ENCODE measurements at regions not wholly inside any gene's neighbourhood (a gene's known extent, or its start where the extent isn't known, plus 50 kb on each side); places are given as distances from the start of the nearest gene placed in this dataset.

DNA sequence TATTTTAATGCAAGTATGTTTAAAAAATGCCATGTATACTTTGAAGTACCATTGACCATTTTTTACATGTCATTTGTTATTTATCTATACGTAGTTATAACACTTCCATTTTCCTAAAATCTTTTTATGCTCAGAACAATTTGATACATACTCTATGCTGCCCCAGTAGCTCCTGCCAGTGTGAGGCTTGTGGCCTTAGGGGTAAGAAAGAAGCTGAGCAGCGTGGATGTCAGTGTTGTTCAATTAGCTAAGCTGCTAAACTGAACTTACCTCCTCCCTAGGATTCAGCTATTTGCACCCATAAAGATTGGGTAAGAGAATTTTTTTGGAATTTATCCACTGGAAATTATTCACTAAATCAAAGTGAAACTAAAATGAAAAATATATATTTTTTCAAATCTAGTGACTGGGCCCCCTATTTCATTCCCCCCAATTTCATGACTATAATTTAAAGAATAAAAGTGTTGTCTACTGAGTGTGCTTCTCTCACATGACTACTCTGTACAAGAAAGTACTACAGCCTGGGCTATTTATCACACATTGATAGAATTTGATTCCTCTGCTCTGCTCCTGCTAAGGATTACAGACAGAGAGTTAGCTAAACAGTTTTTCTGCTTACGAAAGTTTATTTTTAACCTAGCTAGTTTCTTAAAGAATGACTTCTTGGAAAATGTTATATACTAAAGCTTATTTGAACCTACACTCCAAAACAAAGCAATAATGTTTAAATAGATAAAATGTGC is 1030.3 kb upstream of the ADGRL4 start:
- Histone ChIP-seq H3K27me3 (ENCODE audit: insufficient read depth, insufficient read length) (no peaks in the 10 kb centered on the region), H3K9me3 (ENCODE audit: insufficient read depth, low read length) (no peaks in the 10 kb centered on the region), H3K36me3 (ENCODE audit: insufficient read depth, insufficient read length, low read length) (no peaks in the 10 kb centered on the region), H3K4me1 (ENCODE audit: insufficient read depth, insufficient read length) (no peaks in the 10 kb centered on the region), H3K4me3 (ENCODE audit: insufficient read length, low read depth) (no peak overlapping the region), H3K9ac (ENCODE audit: insufficient read length, low read depth) (no peak overlapping the region)
- no peak for DNase-seq (ENCODE audit: low read depth, low spot score)
- TF ChIP-seq SUZ12 (IDR thresholded peaks at IDR 0.05; ENCODE audit: extremely low read depth, insufficient read depth, insufficient read length) = no peak
- TF ChIP-seq ZNF274 (IDR thresholded peaks at IDR 0.05; ENCODE audit: low read depth, low read length) = no peak
- TF ChIP-seq YY1 (IDR thresholded peaks at IDR 0.05; ENCODE audit: insufficient read depth, insufficient read length) = no peak

DNA sequence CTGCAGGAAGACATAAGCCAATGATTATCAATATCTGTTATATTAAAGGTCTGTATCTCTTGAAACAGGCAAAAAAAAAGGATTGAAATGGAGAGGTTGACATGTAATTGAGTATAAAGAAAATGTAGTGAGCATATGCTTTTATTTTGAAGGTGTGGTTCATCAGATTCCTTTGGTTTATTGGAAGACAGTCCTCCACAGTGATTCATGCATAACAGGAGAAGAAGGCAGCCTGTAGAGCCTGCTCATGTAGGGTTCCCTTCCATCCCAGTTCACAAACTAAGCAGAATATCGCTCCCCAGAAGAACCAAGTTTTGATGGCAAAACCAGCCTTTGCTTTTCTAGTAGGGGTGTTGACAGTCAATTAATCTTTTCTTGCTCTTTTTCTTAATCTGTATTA is 1016.8 kb upstream of the ADGRL4 start:
- Histone ChIP-seq H3K36me3 (ENCODE audit: insufficient read depth, insufficient read length, low read length) (no peaks in the 10 kb centered on the region), H3K9ac (ENCODE audit: insufficient read length, low read depth) (no peak overlapping the region), H3K4me1 (ENCODE audit: insufficient read depth, insufficient read length) (no peaks in the 10 kb centered on the region), H3K4me3 (ENCODE audit: insufficient read length, low read depth) (no peak overlapping the region), H3K27me3 (ENCODE audit: insufficient read depth, insufficient read length) (no peaks in the 10 kb centered on the region), H3K9me3 (ENCODE audit: insufficient read depth, low read length) (no peaks in the 10 kb centered on the region)
- DNase-seq (ENCODE audit: low read depth, low spot score) = no peak
- TF ChIP-seq ZNF274 (IDR thresholded peaks at IDR 0.05; ENCODE audit: low read depth, low read length) = no peak
- no peak for TF ChIP-seq YY1 (IDR thresholded peaks at IDR 0.05; ENCODE audit: insufficient read depth, insufficient read length)
- TF ChIP-seq SUZ12 (IDR thresholded peaks at IDR 0.05; ENCODE audit: extremely low read depth, insufficient read depth, insufficient read length) = no peak

DNA sequence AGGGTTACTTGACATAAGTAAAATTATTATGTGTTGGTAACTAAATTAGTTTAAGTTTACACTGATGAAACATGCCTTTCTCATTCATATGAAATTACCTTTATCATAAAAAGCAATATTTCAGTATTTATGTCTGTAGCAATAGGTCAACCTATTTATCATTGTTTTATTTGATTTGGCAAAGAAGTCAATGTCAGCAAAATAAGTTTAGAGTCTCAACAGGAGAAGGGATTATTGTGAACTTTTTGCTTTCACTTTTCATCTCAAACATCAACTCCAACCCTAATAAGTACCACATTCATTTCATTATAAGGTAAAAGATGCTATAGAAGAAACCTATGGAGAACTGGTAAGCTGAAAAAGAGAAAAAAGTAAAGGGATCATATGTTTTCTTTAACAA is 1015.4 kb upstream of the ADGRL4 start:
- Histone ChIP-seq H3K4me3 (ENCODE audit: insufficient read length, low read depth) (no peak overlapping the region), H3K9me3 (ENCODE audit: insufficient read depth, low read length) (no peaks in the 10 kb centered on the region), H3K27me3 (ENCODE audit: insufficient read depth, insufficient read length) (no peaks in the 10 kb centered on the region), H3K9ac (ENCODE audit: insufficient read length, low read depth) (no peak overlapping the region), H3K36me3 (ENCODE audit: insufficient read depth, insufficient read length, low read length) (no peaks in the 10 kb centered on the region), H3K4me1 (ENCODE audit: insufficient read depth, insufficient read length) (no peaks in the 10 kb centered on the region)
- TF ChIP-seq YY1 (IDR thresholded peaks at IDR 0.05; ENCODE audit: insufficient read depth, insufficient read length) (no peak), SUZ12 (IDR thresholded peaks at IDR 0.05; ENCODE audit: extremely low read depth, insufficient read depth, insufficient read length) (no peak), ZNF274 (IDR thresholded peaks at IDR 0.05; ENCODE audit: low read depth, low read length) (no peak)
- DNase-seq (ENCODE audit: low read depth, low spot score) = no peak

- no peak for TF ChIP-seq ZNF274 (IDR thresholded peaks at IDR 0.05; ENCODE audit: low read depth, low read length)
- H3K4me1 ChIP-seq (ENCODE audit: insufficient read depth, insufficient read length) = no peaks in the 10 kb centered on the region
- no peak overlapping the region for H3K4me3 ChIP-seq (ENCODE audit: insufficient read length, low read depth)
- H3K27me3 ChIP-seq (ENCODE audit: insufficient read depth, insufficient read length) = no peaks in the 10 kb centered on the region
- H3K36me3 ChIP-seq (ENCODE audit: insufficient read depth, insufficient read length, low read length) = no peaks in the 10 kb centered on the region
- H3K9me3 ChIP-seq (ENCODE audit: insufficient read depth, low read length) = no peaks in the 10 kb centered on the region
- H3K9ac ChIP-seq (ENCODE audit: insufficient read length, low read depth) = no peak overlapping the region
- no peak for DNase-seq (ENCODE audit: low read depth, low spot score)
Observed at GRCh38 chr1:80018348-80018747, 1011.8 kb upstream of the ADGRL4 start.

DNA sequence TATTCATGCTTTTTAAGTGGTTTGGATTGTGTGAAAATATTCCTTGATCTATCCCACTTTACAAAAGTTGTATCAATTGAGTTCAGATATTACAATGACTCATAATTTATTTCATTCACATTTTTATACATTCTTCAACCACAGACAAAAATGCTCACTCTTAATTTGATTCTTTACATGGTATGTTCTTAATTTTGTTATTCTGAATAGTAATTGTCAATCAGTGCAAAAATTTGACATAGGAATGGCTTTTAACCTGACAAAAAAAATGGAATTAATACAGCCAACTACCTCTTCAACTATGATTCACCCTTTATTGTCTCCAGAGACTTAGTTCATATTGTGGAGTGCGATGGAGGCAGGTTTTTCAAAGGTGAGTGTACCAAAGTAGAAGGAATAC is 1002.4 kb upstream of the ADGRL4 start:
- Histone ChIP-seq H3K4me3 (ENCODE audit: insufficient read length, low read depth) (no peak overlapping the region), H3K9me3 (ENCODE audit: insufficient read depth, low read length) (no peaks in the 10 kb centered on the region), H3K9ac (ENCODE audit: insufficient read length, low read depth) (no peak overlapping the region), H3K4me1 (ENCODE audit: insufficient read depth, insufficient read length) (no peaks in the 10 kb centered on the region), H3K36me3 (ENCODE audit: insufficient read depth, insufficient read length, low read length) (no peaks in the 10 kb centered on the region), H3K27me3 (ENCODE audit: insufficient read depth, insufficient read length) (no peaks in the 10 kb centered on the region)
- no peak for DNase-seq (ENCODE audit: low read depth, low spot score)
- no peak for TF ChIP-seq ZNF274 (IDR thresholded peaks at IDR 0.05; ENCODE audit: low read depth, low read length)
- no peak for TF ChIP-seq YY1 (IDR thresholded peaks at IDR 0.05; ENCODE audit: insufficient read depth, insufficient read length)
- TF ChIP-seq SUZ12 (IDR thresholded peaks at IDR 0.05; ENCODE audit: extremely low read depth, insufficient read depth, insufficient read length) = no peak

DNA sequence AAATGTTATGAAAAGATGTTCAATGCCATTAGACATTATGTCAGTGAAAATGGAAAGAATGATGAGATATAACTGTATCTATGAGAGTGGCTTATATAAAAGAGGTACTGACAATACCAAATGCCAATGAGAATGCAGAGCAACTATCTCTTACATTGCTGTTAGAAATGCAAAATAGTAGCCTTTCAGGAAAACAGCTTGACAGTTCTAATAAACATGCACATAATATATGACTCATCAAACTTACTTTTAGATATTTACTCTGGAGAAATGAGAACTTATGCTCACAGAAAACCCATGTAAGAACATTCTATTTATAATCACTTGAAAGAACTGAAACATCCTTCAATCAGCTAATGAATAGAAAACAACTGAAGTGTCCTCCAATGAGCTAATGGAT is 996.7 kb upstream of the ADGRL4 start:
- H3K4me3 ChIP-seq (ENCODE audit: insufficient read length, low read depth) = no peak overlapping the region
- TF ChIP-seq SUZ12 (IDR thresholded peaks at IDR 0.05; ENCODE audit: extremely low read depth, insufficient read depth, insufficient read length) = no peak
- H3K9ac ChIP-seq (ENCODE audit: insufficient read length, low read depth) = no peak overlapping the region
- H3K27me3 ChIP-seq (ENCODE audit: insufficient read depth, insufficient read length) = no peaks in the 10 kb centered on the region
- no peaks in the 10 kb centered on the region for H3K4me1 ChIP-seq (ENCODE audit: insufficient read depth, insufficient read length)
- H3K9me3 ChIP-seq (ENCODE audit: insufficient read depth, low read length) = no peaks in the 10 kb centered on the region
- no peaks in the 10 kb centered on the region for H3K36me3 ChIP-seq (ENCODE audit: insufficient read depth, insufficient read length, low read length)
- no peak for DNase-seq (ENCODE audit: low read depth, low spot score)

GRCh38 chr1:79988401-79988800 is 981.9 kb upstream of the ADGRL4 start:
- Histone ChIP-seq H3K9ac (ENCODE audit: insufficient read length, low read depth) (no peak overlapping the region), H3K36me3 (ENCODE audit: insufficient read depth, insufficient read length, low read length) (no peaks in the 10 kb centered on the region), H3K9me3 (ENCODE audit: insufficient read depth, low read length) (no peaks in the 10 kb centered on the region), H3K4me3 (ENCODE audit: insufficient read length, low read depth) (no peak overlapping the region), H3K4me1 (ENCODE audit: insufficient read depth, insufficient read length) (no peaks in the 10 kb centered on the region), H3K27me3 (ENCODE audit: insufficient read depth, insufficient read length) (no peaks in the 10 kb centered on the region)
- no peak for DNase-seq (ENCODE audit: low read depth, low spot score)
- TF ChIP-seq ZNF274 (IDR thresholded peaks at IDR 0.05; ENCODE audit: low read depth, low read length) (no peak), YY1 (IDR thresholded peaks at IDR 0.05; ENCODE audit: insufficient read depth, insufficient read length) (no peak), SUZ12 (IDR thresholded peaks at IDR 0.05; ENCODE audit: extremely low read depth, insufficient read depth, insufficient read length) (no peak)
